Neural cell (in vitro differentiated cells): ENCODE measurements at regions not wholly inside any gene's neighbourhood (a gene's known extent, or its start where the extent isn't known, plus 50 kb on each side); places are given as distances from the start of the nearest gene placed in this dataset.

ENCODE experiments used
- H2AFZ ChIP-seq: fragments of 200-600, 300-800 bp; sonication (generic), shearing (Covaris generic); 2 replicates; pipeline ENCODE4 v1.6.0; 2014; ENCODE audit warnings: low read depth, mild to moderate bottlenecking, antibody characterized with exemption, low read length, moderate library complexity
- H3F3A ChIP-seq: fragments of 200-600 bp; shearing (Covaris generic); 2 replicates; pipeline ENCODE4 v1.6.1; 2016; ENCODE audit warnings: mild to moderate bottlenecking, moderate library complexity, mixed read lengths, antibody characterized with exemption, low read length; ENCODE audit not compliant: insufficient read depth, poor library complexity, severe bottlenecking
- H3K27ac ChIP-seq: fragments of 200-600, 300-800 bp; sonication (generic), shearing (Covaris generic); 2 replicates; pipeline ENCODE4 v1.5.1; 2014; ENCODE audit warnings: mild to moderate bottlenecking, low read length, moderate library complexity
- H3K27me3 ChIP-seq: fragments of 300-800, 200-600 bp; sonication (generic), shearing (Covaris generic); 2 replicates; pipeline ENCODE4 v1.6.0; 2014; ENCODE audit warnings: mild to moderate bottlenecking, low read depth, low read length, moderate library complexity; ENCODE audit not compliant: insufficient read depth
- H3K36me3 ChIP-seq: fragments of 300-800, 200-600 bp; sonication (generic), shearing (Covaris generic); 2 replicates; pipeline ENCODE4 v1.5.1; 2014; ENCODE audit warnings: mild to moderate bottlenecking, antibody characterized with exemption, low read length, moderate library complexity; ENCODE audit not compliant: insufficient read depth
- H3K4me2 ChIP-seq: fragments of 300-800, 200-600 bp; sonication (generic), shearing (Covaris generic); 2 replicates; pipeline ENCODE4 v1.6.0; 2014; ENCODE audit warnings: mild to moderate bottlenecking, low read length
- H3K4me3 ChIP-seq: fragments of 300-800, 200-600 bp; sonication (generic), shearing (Covaris generic); 2 replicates; pipeline ENCODE4 v1.5.1; 2014; ENCODE audit warnings: mild to moderate bottlenecking, low read length, moderate library complexity
- H3K79me2 ChIP-seq: fragments of 200-600 bp; shearing (Covaris generic); replicated peaks from 2 replicates; pipeline ENCODE4 v1.6.0; 2014; ENCODE audit warnings: mild to moderate bottlenecking, low read length, moderate library complexity; ENCODE audit not compliant: insufficient read depth
- H3K9ac ChIP-seq: fragments of 300-800, 200-600 bp; sonication (generic), shearing (Covaris generic); 2 replicates; pipeline ENCODE4 v1.6.1; 2016; ENCODE audit warnings: mild to moderate bottlenecking, low read length, mixed read lengths
- H3K9me2 ChIP-seq: fragments of 200-600 bp; shearing (Covaris generic); 2 replicates; pipeline ENCODE4 v1.6.1; 2016; ENCODE audit warnings: mild to moderate bottlenecking, low read length, mixed read lengths; ENCODE audit not compliant: insufficient read depth
- H3K9me3 ChIP-seq: fragments of 200-600, 300-800 bp; sonication (generic), shearing (Covaris generic); 2 replicates; pipeline ENCODE4 v1.6.1; 2016; ENCODE audit warnings: mild to moderate bottlenecking, mixed run types, low read length, moderate library complexity, mixed read lengths
- H4K20me1 ChIP-seq: fragments of 200-600 bp; shearing (Covaris generic); 2 replicates; pipeline ENCODE4 v1.6.1; 2016; ENCODE audit warnings: mild to moderate bottlenecking, mixed run types; ENCODE audit not compliant: insufficient read depth
- EP300 ChIP-seq: fragments of 450-650 bp; conservative IDR thresholded peaks from 2 replicates; pipeline ENCODE4 v1.6.1; 2014; ENCODE audit warnings: antibody characterized with exemption, mild to moderate bottlenecking, moderate library complexity; ENCODE audit not compliant: poor library complexity, severe bottlenecking
- EZH2 ChIP-seq: fragments of 200-600, 300-800 bp; shearing (Covaris generic), sonication (generic); IDR thresholded peaks from 2 replicates; pipeline ENCODE4 v1.6.1; 2014; ENCODE audit warnings: antibody characterized with exemption, low read length, borderline replicate concordance, mild to moderate bottlenecking; ENCODE audit not compliant: insufficient read depth, poor library complexity, severe bottlenecking
- MXI1 ChIP-seq: fragments of 450-650 bp; conservative IDR thresholded peaks from 2 replicates; pipeline ENCODE4 v1.6.1; 2014; ENCODE audit warnings: antibody characterized with exemption, mild to moderate bottlenecking; ENCODE audit not compliant: poor library complexity, severe bottlenecking
- POLR2AphosphoS5 ChIP-seq: IDR thresholded peaks from 2 replicates; pipeline ENCODE4 v1.6.1; 2012
- RAD21 ChIP-seq: fragments of 450-650 bp; conservative IDR thresholded peaks from 2 replicates; pipeline ENCODE4 v1.6.1; 2014; ENCODE audit warnings: antibody characterized with exemption, mild to moderate bottlenecking, moderate library complexity
- REST ChIP-seq: IDR thresholded peaks from 2 replicates; pipeline ENCODE4 v1.6.1; 2012; ENCODE audit warnings: borderline replicate concordance
- SMC3 ChIP-seq: fragments of 450-650 bp; conservative IDR thresholded peaks from 2 replicates; pipeline ENCODE4 v1.6.1; 2014; ENCODE audit warnings: antibody characterized with exemption, mild to moderate bottlenecking, moderate library complexity; ENCODE audit not compliant: poor library complexity
- TAF1 ChIP-seq: IDR thresholded peaks from 2 replicates; pipeline ENCODE4 v1.6.1; 2012; ENCODE audit warnings: low read depth
- TF ChIP-seq, protein P1 (sequence below): fragments of 450-650 bp; IDR thresholded peaks from 2 replicates; pipeline ENCODE4 v1.5.1; 2014; ENCODE audit warnings: antibody characterized with exemption, mild to moderate bottlenecking, moderate library complexity; ENCODE audit not compliant: poor library complexity, severe bottlenecking

- H3K36me3 ChIP-seq: no peaks in the 10 kb centered on the region
- H3K27ac ChIP-seq: no peak overlapping the region
- TF ChIP-seq TAF1 (no peak), MXI1 (no peak), EP300 (no peak), EZH2 (no peak), POLR2AphosphoS5 (no peak), SMC3 (no peak), REST (no peak), RAD21 (no peak)
- TF ChIP-seq, protein P1, sequence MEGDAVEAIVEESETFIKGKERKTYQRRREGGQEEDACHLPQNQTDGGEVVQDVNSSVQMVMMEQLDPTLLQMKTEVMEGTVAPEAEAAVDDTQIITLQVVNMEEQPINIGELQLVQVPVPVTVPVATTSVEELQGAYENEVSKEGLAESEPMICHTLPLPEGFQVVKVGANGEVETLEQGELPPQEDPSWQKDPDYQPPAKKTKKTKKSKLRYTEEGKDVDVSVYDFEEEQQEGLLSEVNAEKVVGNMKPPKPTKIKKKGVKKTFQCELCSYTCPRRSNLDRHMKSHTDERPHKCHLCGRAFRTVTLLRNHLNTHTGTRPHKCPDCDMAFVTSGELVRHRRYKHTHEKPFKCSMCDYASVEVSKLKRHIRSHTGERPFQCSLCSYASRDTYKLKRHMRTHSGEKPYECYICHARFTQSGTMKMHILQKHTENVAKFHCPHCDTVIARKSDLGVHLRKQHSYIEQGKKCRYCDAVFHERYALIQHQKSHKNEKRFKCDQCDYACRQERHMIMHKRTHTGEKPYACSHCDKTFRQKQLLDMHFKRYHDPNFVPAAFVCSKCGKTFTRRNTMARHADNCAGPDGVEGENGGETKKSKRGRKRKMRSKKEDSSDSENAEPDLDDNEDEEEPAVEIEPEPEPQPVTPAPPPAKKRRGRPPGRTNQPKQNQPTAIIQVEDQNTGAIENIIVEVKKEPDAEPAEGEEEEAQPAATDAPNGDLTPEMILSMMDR: no peak
- H2AFZ ChIP-seq: no peak overlapping the region
- no peaks in the 10 kb centered on the region for H3K79me2 ChIP-seq
- H3K9me3 ChIP-seq: no peaks in the 10 kb centered on the region
- no peak overlapping the region for H3K9ac ChIP-seq
- H3K9me2 ChIP-seq: no peaks in the 10 kb centered on the region
- H3K4me3 ChIP-seq: no peak overlapping the region
- no peaks in the 10 kb centered on the region for H3K27me3 ChIP-seq
- H4K20me1 ChIP-seq: no peaks in the 10 kb centered on the region
- no peak overlapping the region for H3K4me2 ChIP-seq
- H3F3A ChIP-seq: no peaks in the 10 kb centered on the region
These were observed 368.3 kb downstream of the SFMBT2 start for GRCh38 chr10:7042419-7043054.

GRCh38 chr10:7042000-7042399 is 368.8 kb downstream of the SFMBT2 start:
- no peak overlapping the region for H2AFZ ChIP-seq
- no peaks in the 10 kb centered on the region for H3K79me2 ChIP-seq
- no peaks in the 10 kb centered on the region for H3K27me3 ChIP-seq
- no peak overlapping the region for H3K9ac ChIP-seq
- no peaks in the 10 kb centered on the region for H3K9me3 ChIP-seq
- H3K4me3 ChIP-seq: no peak overlapping the region
- no peaks in the 10 kb centered on the region for H3F3A ChIP-seq
- no peak overlapping the region for H3K4me2 ChIP-seq
- H3K36me3 ChIP-seq: no peaks in the 10 kb centered on the region
- H3K9me2 ChIP-seq: no peaks in the 10 kb centered on the region
- H3K27ac ChIP-seq: no peak overlapping the region
- H4K20me1 ChIP-seq: no peaks in the 10 kb centered on the region
- TF ChIP-seq TAF1 (no peak), MXI1 (no peak), EZH2 (no peak), POLR2AphosphoS5 (no peak), SMC3 (no peak), EP300 (no peak), REST (no peak)
- TF ChIP-seq, protein P1: no peak
